GM23338 (cell line): ENCODE measurements at regions not wholly inside any gene's neighbourhood (a gene's known extent, or its start where the extent isn't known, plus 50 kb on each side); places are given as distances from the start of the nearest gene placed in this dataset.

Experiments used
- ATAC-seq: fragments of 200-7000 bp; cut with Tn5 transposase; 3 replicates; pipeline ENCODE4 v1.9.1; 2020
- DNase-seq: peaks from one replicate; pipeline ENCODE4 v3.0.0-alpha.2; 2015; ENCODE audit warnings: low spot score
- H2AFZ ChIP-seq: fragments of 200-600 bp; sonication (generic); 2 replicates; pipeline ENCODE4 v1.8.0; 2016; ENCODE audit warnings: antibody characterized with exemption, mild to moderate bottlenecking, moderate library complexity
- H3F3A ChIP-seq: fragments of 200-600 bp; sonication (generic); replicated peaks from 2 replicates; pipeline ENCODE4 v1.8.0; 2017; ENCODE audit warnings: antibody characterized with exemption, mixed run types, low read depth
- H3K27ac ChIP-seq: fragments of 200-600 bp; sonication (generic); 2 replicates; pipeline ENCODE4 v1.6.1; 2016; ENCODE audit warnings: low read depth
- H3K27me3 ChIP-seq: fragments of 200-600 bp; sonication (generic); 2 replicates; pipeline ENCODE4 v1.8.0; 2016; ENCODE audit warnings: mild to moderate bottlenecking, mixed run types, moderate library complexity; ENCODE audit not compliant: insufficient read depth
- H3K36me3 ChIP-seq: fragments of 200-600 bp; sonication (generic); 2 replicates; pipeline ENCODE4 v1.8.0; 2016; ENCODE audit warnings: mild to moderate bottlenecking; ENCODE audit not compliant: insufficient read depth
- H3K4me1 ChIP-seq: fragments of 200-600 bp; sonication (generic); 2 replicates; pipeline ENCODE4 v1.8.0; 2016; ENCODE audit warnings: mild to moderate bottlenecking, moderate library complexity; ENCODE audit not compliant: insufficient read depth
- H3K4me2 ChIP-seq: fragments of 200-600 bp; sonication (generic); 2 replicates; pipeline ENCODE4 v1.7.1; 2017; ENCODE audit warnings: mixed run types
- H3K4me3 ChIP-seq: fragments of 200-600 bp; sonication (generic); 2 replicates; pipeline ENCODE4 v1.6.1; 2016; ENCODE audit warnings: mixed run types
- H3K79me2 ChIP-seq: fragments of 200-600 bp; sonication (generic); replicated peaks from 2 replicates; pipeline ENCODE4 v1.8.0; 2017; ENCODE audit warnings: mild to moderate bottlenecking; ENCODE audit not compliant: insufficient read depth
- H3K9me2 ChIP-seq: fragments of 200-600 bp; sonication (generic); 2 replicates; pipeline ENCODE4 v1.8.0; 2017; ENCODE audit not compliant: insufficient read depth
- H4K20me1 ChIP-seq: fragments of 200-600 bp; sonication (generic); replicated peaks from 2 replicates; pipeline ENCODE4 v1.8.0; 2017; ENCODE audit warnings: mild to moderate bottlenecking; ENCODE audit not compliant: insufficient read depth
- H3K27ac Mint-ChIP-seq: 2 replicates; pipeline ENCODE4 v1.8.0; 2020; ENCODE audit warnings: inconsistent platforms, mild to moderate bottlenecking, moderate library complexity, mixed read lengths
- H3K27me3 Mint-ChIP-seq: 3 replicates; pipeline ENCODE4 v1.8.0; 2022; ENCODE audit warnings: low read depth, mild to moderate bottlenecking, moderate library complexity, mixed read lengths, inconsistent platforms; ENCODE audit not compliant: insufficient read depth, poor library complexity
- H3K36me3 Mint-ChIP-seq: 3 replicates; pipeline ENCODE4 v1.8.0; 2021; ENCODE audit warnings: low read depth, mild to moderate bottlenecking, inconsistent platforms, moderate library complexity, mixed read lengths
- H3K4me1 Mint-ChIP-seq: 3 replicates; pipeline ENCODE4 v1.8.0; 2020; ENCODE audit warnings: mild to moderate bottlenecking, inconsistent platforms, mixed read lengths
- H3K4me3 Mint-ChIP-seq: 3 replicates; pipeline ENCODE4 v1.8.0; 2021; ENCODE audit warnings: moderate library complexity, mild to moderate bottlenecking, inconsistent platforms, mixed read lengths
- H3K9me3 Mint-ChIP-seq: 3 replicates; pipeline ENCODE4 v1.8.0; 2020; ENCODE audit warnings: moderate library complexity, mild to moderate bottlenecking, inconsistent platforms, mixed read lengths
- CTCF ChIP-seq, 2 experiments: fragments of 200-600 bp in 1 of 2; sonication (generic) in 1 of 2; conservative IDR thresholded peaks; 2 replicates each; pipeline versions ENCODE4 v1.5.1 to v1.6.1; 2016 to 2017; ENCODE audit warnings: antibody characterized with exemption in 2 of 2, low read depth in 2 of 2, mild to moderate bottlenecking in 2 of 2, moderate library complexity in 1 of 2
- ZNF462 ChIP-seq: fragments of 250-450 bp; sonication (Bioruptor Pico); IDR thresholded peaks from 2 replicates; pipeline ENCODE4 v1.5.0; 2020; ENCODE audit warnings: mild to moderate bottlenecking, moderate library complexity

GRCh38 chr13:31674051-31674450 is 65.3 kb upstream of the RXFP2 start (continued):
- no peak for TF ChIP-seq ZNF462 (CRISPR knock-in tag)

- no peak for TF ChIP-seq CTCF (conservative IDR thresholded peaks at IDR 0.05; ENCODE audit: low read depth in 2 of 2)
- ATAC-seq (no peak), DNase-seq (no peak)
- H3K4me1 ChIP-seq: no peaks in the 10 kb centered on the region
- H3K9me2 ChIP-seq: no peaks in the 10 kb centered on the region
- H2AFZ ChIP-seq: no peak overlapping the region
- no peaks in the 10 kb centered on the region for H3K79me2 ChIP-seq
- H4K20me1 ChIP-seq: no peaks in the 10 kb centered on the region
- Mint-ChIP-seq H3K36me3 (no peaks in the 10 kb centered on the region), H3K4me3 (no peak overlapping the region), H3K9me3 (peaks cover 5% of the 10 kb centered on the region; the same call in 1 of the 3 replicates), H3K27me3 (no peaks in the 10 kb centered on the region), H3K4me1 (no peaks in the 10 kb centered on the region), H3K27ac (no peak overlapping the region)
- no peaks in the 10 kb centered on the region for H3K36me3 ChIP-seq
- no peaks in the 10 kb centered on the region for H3F3A ChIP-seq
- H3K4me3 ChIP-seq: no peak overlapping the region
- no peak overlapping the region for H3K27ac ChIP-seq
- H3K4me2 ChIP-seq: no peak overlapping the region
- no peaks in the 10 kb centered on the region for H3K27me3 ChIP-seq
Observed at GRCh38 chr13:31675440-31675953, 63.8 kb upstream of the RXFP2 start.
